ENCODE measurements at regions not wholly inside any gene's neighbourhood (a gene's known extent, or its start where the extent isn't known, plus 50 kb on each side); places are given as distances from the start of the nearest gene placed in this dataset.

- H3K9me3 ChIP-seq: no peaks in the 10 kb centered on the region
- no peak for TF ChIP-seq CTCF (IDR thresholded peaks at IDR 0.05)
- H3K27me3 ChIP-seq: no peaks in the 10 kb centered on the region
- H3K4me1 ChIP-seq (ENCODE audit: control insufficient read depth in 1 of 2, insufficient read depth in 1 of 2, low read depth in 1 of 2, low read length in 1 of 2): no peaks in the 10 kb centered on the region
- H3K27ac ChIP-seq: no peak overlapping the region
- H3K4me3 ChIP-seq (ENCODE audit: low read depth in 1 of 2, low read length in 1 of 2): no peak overlapping the region
- H3K36me3 ChIP-seq: no peaks in the 10 kb centered on the region
These were observed 487.9 kb downstream of the ARHGEF28 start for GRCh38 chr5:74113927-74114326.

- Histone ChIP-seq H3K9me3 (no peaks in the 10 kb centered on the region), H3K36me3 (no peaks in the 10 kb centered on the region), H3K4me1 (ENCODE audit: control insufficient read depth in 1 of 2, insufficient read depth in 1 of 2, low read depth in 1 of 2, low read length in 1 of 2) (no peaks in the 10 kb centered on the region), H3K27ac (no peak overlapping the region), H3K27me3 (no peaks in the 10 kb centered on the region), H3K4me3 (ENCODE audit: low read depth in 1 of 2, low read length in 1 of 2) (no peak overlapping the region)
- TF ChIP-seq CTCF (IDR thresholded peaks at IDR 0.05): no peak
These were observed 487.2 kb downstream of the ARHGEF28 start for GRCh38 chr5:74113196-74113540.

GRCh38 chr5:74112372-74113195 is 486.6 kb downstream of the ARHGEF28 start:
- Histone ChIP-seq H3K4me1 (ENCODE audit: control insufficient read depth in 1 of 2, insufficient read depth in 1 of 2, low read depth in 1 of 2, low read length in 1 of 2) (no peaks in the 10 kb centered on the region), H3K36me3 (no peaks in the 10 kb centered on the region), H3K27me3 (no peaks in the 10 kb centered on the region), H3K4me3 (ENCODE audit: low read depth in 1 of 2, low read length in 1 of 2) (no peak overlapping the region), H3K27ac (no peak overlapping the region), H3K9me3 (no peaks in the 10 kb centered on the region)
- TF ChIP-seq CTCF (IDR thresholded peaks at IDR 0.05): no peak

GRCh38 chr5:74111764-74112163 is 485.8 kb downstream of the ARHGEF28 start:
- TF ChIP-seq CTCF (IDR thresholded peaks at IDR 0.05): no peak
- Histone ChIP-seq H3K36me3 (no peaks in the 10 kb centered on the region), H3K4me3 (ENCODE audit: low read depth in 1 of 2, low read length in 1 of 2) (no peak overlapping the region), H3K9me3 (no peaks in the 10 kb centered on the region), H3K27me3 (no peaks in the 10 kb centered on the region), H3K27ac (no peak overlapping the region), H3K4me1 (ENCODE audit: control insufficient read depth in 1 of 2, insufficient read depth in 1 of 2, low read depth in 1 of 2, low read length in 1 of 2) (no peaks in the 10 kb centered on the region)

- Histone ChIP-seq H3K27me3 (no peaks in the 10 kb centered on the region), H3K9me3 (no peaks in the 10 kb centered on the region), H3K4me3 (ENCODE audit: low read depth in 1 of 2, low read length in 1 of 2) (no peak overlapping the region), H3K27ac (no peak overlapping the region), H3K36me3 (no peaks in the 10 kb centered on the region), H3K4me1 (ENCODE audit: control insufficient read depth in 1 of 2, insufficient read depth in 1 of 2, low read depth in 1 of 2, low read length in 1 of 2) (no peaks in the 10 kb centered on the region)
- no peak for TF ChIP-seq CTCF (IDR thresholded peaks at IDR 0.05)
These were observed 483.3 kb downstream of the ARHGEF28 start for GRCh38 chr5:74109344-74109743.

Measured in neutrophil (primary cell).